AG10803 (cell line): ENCODE measurements at regions not wholly inside any gene's neighbourhood (a gene's known extent, or its start where the extent isn't known, plus 50 kb on each side); places are given as distances from the start of the nearest gene placed in this dataset.

Source experiments
- DNase-seq: peaks from one replicate; pipeline ENCODE4 v3.0.0; 2010; ENCODE audit warnings: low read depth
- H3K4me3 ChIP-seq: 2 replicates; pipeline ENCODE4 v1.5.1; 2011; ENCODE audit warnings: mild to moderate bottlenecking, low read length, control low read depth
- CTCF ChIP-seq: conservative IDR thresholded peaks from 2 replicates; pipeline ENCODE4 v1.5.1; 2011; ENCODE audit warnings: mild to moderate bottlenecking, low read length, control low read depth, inconsistent platforms

GRCh38 chr14:98966016-98966415 is 306.0 kb downstream of the BCL11B start:
- no peak for TF ChIP-seq CTCF
- no peak overlapping the region for H3K4me3 ChIP-seq
- no peak for DNase-seq

GRCh38 chr14:98966475-98967162 is 305.4 kb downstream of the BCL11B start:
- TF ChIP-seq CTCF = no peak
- no peak for DNase-seq
- H3K4me3 ChIP-seq = no peak overlapping the region

DNA sequence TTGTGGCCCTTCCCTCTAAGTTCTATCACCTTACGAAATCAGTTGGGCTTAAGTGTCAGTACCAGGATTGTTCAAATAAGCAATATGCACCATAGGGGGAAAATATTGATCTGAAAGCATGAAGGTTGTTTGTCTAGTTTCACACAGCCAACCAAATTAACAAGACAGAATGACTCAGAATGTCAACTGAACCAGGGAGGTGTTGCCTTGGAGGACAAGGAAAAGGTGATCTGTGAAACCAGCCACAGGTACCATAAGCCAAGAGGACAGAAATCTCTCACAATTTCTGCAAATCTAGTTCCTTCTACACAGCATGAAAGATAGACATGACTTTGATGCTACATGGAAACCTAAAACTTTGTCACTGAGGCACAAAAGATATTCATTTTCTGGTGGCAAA is 297.9 kb downstream of the BCL11B start:
- H3K4me3 ChIP-seq = no peak overlapping the region
- TF ChIP-seq CTCF = no peak
- no peak for DNase-seq

GRCh38 chr14:98976271-98976670 is 295.7 kb downstream of the BCL11B start:
- TF ChIP-seq CTCF = no peak
- no peak overlapping the region for H3K4me3 ChIP-seq

GRCh38 chr14:98977451-98977850 is 294.5 kb downstream of the BCL11B start:
- no peak for DNase-seq
- no peak for TF ChIP-seq CTCF
- H3K4me3 ChIP-seq = no peak overlapping the region

More at GRCh38 chr14:98976271-98976670, 295.7 kb downstream of the BCL11B start:
- DNase-seq = no peak

- no peak for DNase-seq
- no peak overlapping the region for H3K4me3 ChIP-seq
- no peak for TF ChIP-seq CTCF
Observed at GRCh38 chr14:98982986-98983385, 289.0 kb downstream of the BCL11B start.

GRCh38 chr14:98984027-98984718 is 287.8 kb downstream of the BCL11B start:
- TF ChIP-seq CTCF = no peak
- DNase-seq = no peak
- no peak overlapping the region for H3K4me3 ChIP-seq
